Upper lobe of right lung (tissue), 1 donor: ENCODE measurements at regions not wholly inside any gene's neighbourhood (a gene's known extent, or its start where the extent isn't known, plus 50 kb on each side); places are given as distances from the start of the nearest gene placed in this dataset.

Source experiments
- ATAC-seq: fragments of 200-7000 bp; cut with Tn5 transposase; one replicate; pipeline ENCODE4 v1.9.1; 2020; ENCODE audit warnings: mild to moderate bottlenecking, moderate library complexity
- DNase-seq: peaks from one replicate; pipeline ENCODE4 v3.0.0-alpha.2; 2020
- H3K27ac ChIP-seq: fragments of 200-600 bp; one replicate; pipeline ENCODE4 v1.8.0; 2022
- H3K27me3 ChIP-seq: fragments of 200-600 bp; one replicate; pipeline ENCODE4 v1.8.0; 2022; ENCODE audit warnings: mild to moderate bottlenecking
- H3K36me3 ChIP-seq: fragments of 200-600 bp; one replicate; pipeline ENCODE4 v1.8.0; 2022
- H3K4me1 ChIP-seq: fragments of 200-600 bp; one replicate; pipeline ENCODE4 v1.8.0; 2022
- H3K4me3 ChIP-seq: fragments of 200-600 bp; one replicate; pipeline ENCODE4 v1.8.0; 2022; ENCODE audit warnings: mild to moderate bottlenecking
- H3K9me3 ChIP-seq: fragments of 200-600 bp; one replicate; pipeline ENCODE4 v1.8.0; 2022
- CTCF ChIP-seq: fragments of 200-600 bp; IDR thresholded peaks from one replicate; pipeline ENCODE4 v1.8.0; 2022; ENCODE audit warnings: antibody characterized with exemption
- intact Hi-C: fragments of 100-400 bp; cut with DNase I; formaldehyde crosslinking; loops from one replicate; pipeline ENCODE4 v1.11.0; 2022
- donor health status: DM: no; HTN: yes; CAD: no; lungs with severe emphysema.

DNA sequence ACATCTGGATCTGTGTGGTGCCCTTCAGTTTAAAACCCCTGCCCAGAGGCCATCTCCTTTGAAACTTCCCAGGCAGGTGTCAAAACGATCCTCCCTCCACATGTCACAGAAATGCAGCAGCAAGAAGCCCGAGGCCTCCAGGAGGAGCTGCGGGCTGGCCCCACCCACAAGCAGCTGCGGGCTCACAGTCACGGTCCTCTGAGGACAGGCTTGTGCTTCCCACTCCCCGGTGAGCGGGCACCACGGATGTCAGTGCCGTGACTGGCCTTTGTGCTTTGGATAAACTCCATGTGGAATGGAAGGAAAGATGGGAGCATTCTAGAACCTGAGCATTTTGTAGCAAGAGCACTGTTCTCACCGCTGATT lies 65.8 kb downstream of the SIK1 start:
- Histone ChIP-seq H3K4me3 (peak overlapping the region; percentile 31), H3K4me1 (peaks cover 14% of the 10 kb centered on the region), H3K27ac (peak overlapping the region; percentile 83), H3K9me3 (no peaks in the 10 kb centered on the region), H3K27me3 (no peaks in the 10 kb centered on the region), H3K36me3 (no peaks in the 10 kb centered on the region)
- no peak for ATAC-seq
- no peak for TF ChIP-seq CTCF
- intact Hi-C loops: no loop called here
- no peak for DNase-seq

DNA sequence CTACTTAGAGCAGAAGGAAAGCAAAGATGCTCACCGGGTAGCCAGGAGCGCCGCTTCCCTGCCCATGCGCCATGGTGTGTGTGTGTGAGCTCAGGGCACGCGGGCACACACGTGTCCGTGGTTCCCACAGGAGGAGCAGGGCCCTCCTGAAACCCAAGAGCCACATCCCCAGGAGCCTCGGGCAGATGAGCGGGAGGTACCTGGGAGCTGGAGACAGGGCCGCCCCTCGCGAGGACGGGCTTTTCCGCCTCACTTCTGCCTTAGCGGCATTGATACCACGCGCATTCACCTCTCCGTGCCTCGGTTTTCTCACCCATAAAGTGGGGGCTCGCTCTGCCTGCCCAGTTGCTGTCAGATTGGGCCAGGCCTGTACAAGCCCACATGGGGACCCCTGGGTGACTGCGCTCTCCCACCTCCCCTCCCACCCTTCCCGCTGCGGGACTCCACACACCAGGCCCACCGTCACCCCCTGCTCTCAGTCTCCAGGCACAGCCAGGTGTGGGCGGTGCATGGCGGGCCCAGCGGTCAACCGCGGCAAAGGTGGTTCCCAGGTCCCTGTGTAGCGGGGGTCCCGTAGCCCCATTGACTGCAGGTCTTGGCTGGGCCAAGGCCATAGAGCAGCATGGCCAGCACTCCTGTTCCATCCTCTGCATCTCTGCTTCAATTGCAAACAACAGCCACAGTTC lies 66.3 kb downstream of the SIK1 start:
- H3K4me3 ChIP-seq: no peak overlapping the region
- H3K27ac ChIP-seq: no peak overlapping the region
- H3K9me3 ChIP-seq: no peaks in the 10 kb centered on the region
- DNase-seq (no peak), ATAC-seq (no peak)
- H3K36me3 ChIP-seq: no peaks in the 10 kb centered on the region
- peaks cover 14% of the 10 kb centered on the region for H3K4me1 ChIP-seq
- intact Hi-C loops: no loop called here
- no peak for TF ChIP-seq CTCF
- no peaks in the 10 kb centered on the region for H3K27me3 ChIP-seq

DNA sequence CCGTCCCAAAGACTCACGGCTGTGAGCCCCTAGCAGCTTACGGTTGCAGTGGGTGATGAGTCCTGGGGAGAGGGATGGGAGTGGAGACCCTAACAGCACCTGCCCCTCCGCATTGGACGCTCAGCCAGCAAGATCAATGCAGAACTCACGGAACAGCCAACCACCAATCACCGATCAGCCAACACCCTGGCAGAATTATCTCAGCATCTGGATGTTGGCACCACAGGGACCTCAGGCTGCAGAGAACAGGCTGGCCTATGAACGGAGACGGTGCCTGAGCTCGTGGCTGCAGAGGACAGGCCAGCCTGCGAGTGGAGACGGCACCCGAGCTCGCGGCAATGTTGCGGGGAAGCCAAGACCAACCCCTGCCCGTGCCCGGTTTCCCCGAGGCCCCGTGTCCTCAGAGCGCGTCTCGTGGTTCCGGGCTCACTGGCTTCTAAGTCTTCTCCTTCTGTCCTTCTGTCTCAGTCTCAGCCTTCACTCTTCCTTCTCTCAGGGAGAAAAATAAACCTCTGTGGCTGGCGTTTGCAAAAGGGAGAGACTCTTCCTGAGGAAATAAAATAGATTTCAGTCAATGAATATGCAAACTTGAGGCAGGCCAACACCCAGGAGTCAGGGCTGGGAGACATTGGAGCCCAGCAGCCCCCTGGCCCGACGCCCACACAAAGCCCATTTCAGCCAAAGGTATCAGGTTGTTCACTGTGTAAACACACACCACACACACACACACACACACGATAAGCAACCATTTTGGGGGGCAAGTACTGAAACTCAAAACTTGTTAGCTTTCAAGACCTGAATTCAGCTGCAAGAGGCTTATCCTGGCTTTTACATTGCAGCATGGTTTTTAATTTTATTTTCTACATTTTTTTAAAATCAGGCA lies 67.8 kb downstream of the SIK1 start:
- Histone ChIP-seq H3K27ac (no peak overlapping the region), H3K4me1 (peaks cover 14% of the 10 kb centered on the region), H3K4me3 (no peak overlapping the region), H3K36me3 (no peaks in the 10 kb centered on the region), H3K27me3 (no peaks in the 10 kb centered on the region), H3K9me3 (no peaks in the 10 kb centered on the region)
- DNase-seq: no peak
- no peak for TF ChIP-seq CTCF
- no peak for ATAC-seq
- intact Hi-C loops: no loop called here

DNA sequence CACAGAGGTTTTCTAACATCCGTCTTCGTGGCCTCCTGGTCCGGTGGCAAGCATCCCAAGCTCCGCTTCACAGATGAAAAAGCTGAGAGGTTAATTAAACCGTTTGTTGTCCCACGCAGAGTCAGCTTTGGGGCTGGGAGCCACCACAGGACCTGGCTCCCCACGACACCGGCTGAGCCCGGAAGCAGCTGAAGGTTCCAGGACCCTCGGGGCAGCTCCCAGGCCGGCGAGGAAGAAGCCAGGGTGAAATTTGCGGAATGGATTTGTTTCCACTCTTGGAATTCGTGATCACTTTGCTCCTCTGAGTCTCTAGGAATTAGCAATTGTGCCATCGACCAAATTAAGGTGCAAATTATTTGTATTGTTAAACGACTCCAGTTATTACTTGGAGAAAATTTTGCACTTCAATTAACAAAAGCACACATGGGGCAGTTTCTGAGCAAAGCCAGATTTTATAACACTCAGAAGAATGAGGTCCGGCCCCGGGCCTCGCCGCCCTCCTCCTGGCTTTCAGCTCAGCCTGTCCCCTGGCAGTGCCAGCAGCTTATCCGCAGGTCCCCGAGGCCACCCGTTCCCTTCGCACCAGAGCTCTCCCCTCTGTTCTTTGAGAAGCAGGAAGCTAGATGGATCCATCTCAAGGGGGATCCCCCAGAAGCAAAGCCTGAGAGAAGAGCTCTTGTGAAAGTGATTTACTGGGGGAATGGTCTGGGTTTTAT lies 69.1 kb downstream of the SIK1 start:
- TF ChIP-seq CTCF: no peak
- intact Hi-C loops: no loop called here
- Histone ChIP-seq H3K27ac (no peak overlapping the region), H3K36me3 (no peaks in the 10 kb centered on the region), H3K27me3 (no peaks in the 10 kb centered on the region), H3K4me3 (no peak overlapping the region), H3K9me3 (no peaks in the 10 kb centered on the region), H3K4me1 (peaks cover 12% of the 10 kb centered on the region)
- DNase-seq: no peak
- no peak for ATAC-seq

- ATAC-seq (no peak), DNase-seq (no peak)
- Histone ChIP-seq H3K36me3 (no peaks in the 10 kb centered on the region), H3K9me3 (no peaks in the 10 kb centered on the region), H3K4me3 (no peak overlapping the region), H3K27me3 (no peaks in the 10 kb centered on the region), H3K27ac (no peak overlapping the region), H3K4me1 (no peaks in the 10 kb centered on the region)
- no peak for TF ChIP-seq CTCF
- intact Hi-C loops: no loop called here
These were observed 71.0 kb downstream of the SIK1 start for GRCh38 chr21:43355925-43356289.
